IMR-90 (cell line): ENCODE measurements at regions not wholly inside any gene's neighbourhood (a gene's known extent, or its start where the extent isn't known, plus 50 kb on each side); places are given as distances from the start of the nearest gene placed in this dataset.
"Not testable (repeated sequence)": the region's sequence is repeated elsewhere in the genome, so short reads cannot be mapped to it uniquely, and the experiment has no call there.

Experiments used
- ATAC-seq: fragments of 200-7000 bp; cut with Tn5 transposase; 2 replicates; pipeline ENCODE4 v1.9.1; 2020; ENCODE audit warnings: low read depth, mild to moderate bottlenecking, moderate library complexity
- BruUV-seq: library from RNA; stranded (reverse); fragments of 400-500 nt; replicated peaks from 2 replicates; lab custom pipeline; 2021; lab: Mats Ljungman, UMichigan
- CTCF ChIA-PET: fragments of 300-600 bp; formaldehyde crosslinking; extraction: SDS; loops from one replicate; lab custom pipeline; 2021; ENCODE audit warnings: antibody characterized with exemption; lab: Yijun Ruan, JAX
- POLR2A ChIA-PET: fragments of 300-600 bp; sonication (Branson Sonifier 250); formaldehyde crosslinking; loops from one replicate; lab custom pipeline; 2022; ENCODE audit warnings: antibody characterized with exemption; ENCODE audit not compliant: unreplicated experiment; lab: Charles Lee
- DNase-seq: peaks from one replicate; pipeline ENCODE4 v3.0.0; 2013
- H2AFZ ChIP-seq: replicated peaks from 2 replicates; pipeline ENCODE3; 2013; ENCODE audit warnings: low read length, mild to moderate bottlenecking; ENCODE audit not compliant: poor library complexity
- H2AK5ac ChIP-seq: 2 replicates; pipeline ENCODE4 v1.6.1; 2013; ENCODE audit warnings: low read depth, low read length, inconsistent platforms
- H2AK9ac ChIP-seq: replicated peaks from 2 replicates; pipeline ENCODE3; 2013; ENCODE audit warnings: mild to moderate bottlenecking, low read depth, low read length, moderate library complexity; ENCODE audit not compliant: poor library complexity
- H2BK120ac ChIP-seq: 2 replicates; pipeline ENCODE4 v1.6.1; 2013; ENCODE audit warnings: low read depth, low read length, inconsistent platforms
- H2BK15ac ChIP-seq: 3 replicates; pipeline ENCODE4 v1.6.1; 2013; ENCODE audit warnings: low read depth, low read length, inconsistent platforms
- H2BK20ac ChIP-seq: 2 replicates; pipeline ENCODE4 v1.6.1; 2013; ENCODE audit warnings: low read depth, mild to moderate bottlenecking, inconsistent platforms, low read length, moderate library complexity
- H2BK5ac ChIP-seq: 2 replicates; pipeline ENCODE4 v1.6.1; 2013; ENCODE audit warnings: mild to moderate bottlenecking, low read depth, low read length, inconsistent platforms; ENCODE audit not compliant: poor library complexity, severe bottlenecking
- H3K14ac ChIP-seq: replicated peaks from 2 replicates; pipeline ENCODE4 v1.6.1; 2013; ENCODE audit warnings: low read depth, low read length, inconsistent platforms
- H3K18ac ChIP-seq: 2 replicates; pipeline ENCODE4 v1.6.1; 2013; ENCODE audit warnings: low read depth, low read length, control low read depth
- H3K23ac ChIP-seq: 2 replicates; pipeline ENCODE4 v1.6.1; 2013; ENCODE audit warnings: low read depth, low read length, inconsistent platforms
- H3K27ac ChIP-seq: 2 replicates; pipeline ENCODE4 v1.5.1; 2013; ENCODE audit warnings: mild to moderate bottlenecking, control low read depth, low read length; ENCODE audit not compliant: insufficient read depth
- H3K27me3 ChIP-seq: 2 replicates; pipeline ENCODE4 v1.6.1; 2013; ENCODE audit warnings: low read length; ENCODE audit not compliant: control insufficient read depth, insufficient read depth
- H3K36me3 ChIP-seq: 2 replicates; pipeline ENCODE4 v1.6.1; 2013; ENCODE audit warnings: low read length, mixed read lengths; ENCODE audit not compliant: control insufficient read depth, insufficient read depth
- H3K4ac ChIP-seq: 2 replicates; pipeline ENCODE4 v1.6.1; 2013; ENCODE audit warnings: low read depth, low read length, inconsistent platforms
- H3K4me1 ChIP-seq: 2 replicates; pipeline ENCODE4 v1.6.1; 2013; ENCODE audit warnings: low read length, mixed read lengths; ENCODE audit not compliant: control insufficient read depth, insufficient read depth
- H3K4me2 ChIP-seq: 2 replicates; pipeline ENCODE4 v1.6.1; 2013; ENCODE audit warnings: low read depth, mild to moderate bottlenecking, control low read depth, low read length, moderate library complexity
- H3K4me3 ChIP-seq: 2 replicates; pipeline ENCODE4 v1.5.1; 2013; ENCODE audit warnings: low read depth, mild to moderate bottlenecking, control low read depth, low read length, moderate library complexity; ENCODE audit not compliant: insufficient read depth
- H3K56ac ChIP-seq: 2 replicates; pipeline ENCODE4 v1.6.1; 2013; ENCODE audit warnings: low read length, inconsistent platforms; ENCODE audit not compliant: insufficient read depth; ENCODE audit errors: extremely low read depth
- H3K79me1 ChIP-seq, 2 experiments: 2 replicates each; pipeline ENCODE4 v1.6.1; 2013; ENCODE audit warnings: low read length in 2 of 2, inconsistent platforms in 1 of 2, low read depth in 1 of 2
- H3K9ac ChIP-seq: 2 replicates; pipeline ENCODE4 v1.6.1; 2013; ENCODE audit warnings: low read depth, low read length, control low read depth
- H3K9me1 ChIP-seq: 2 replicates; pipeline ENCODE4 v1.6.1; 2013; ENCODE audit warnings: low read length, inconsistent platforms; ENCODE audit not compliant: insufficient read depth
- H3K9me3 ChIP-seq: 2 replicates; pipeline ENCODE4 v1.6.1; 2013; ENCODE audit warnings: low read length; ENCODE audit not compliant: control insufficient read depth, insufficient read depth
- H4K20me1 ChIP-seq: 2 replicates; pipeline ENCODE4 v1.6.1; 2013; ENCODE audit warnings: low read length, inconsistent platforms; ENCODE audit not compliant: insufficient read depth
- H4K5ac ChIP-seq: 2 replicates; pipeline ENCODE4 v1.6.1; 2013; ENCODE audit warnings: mild to moderate bottlenecking, low read depth, low read length, control low read depth
- H4K8ac ChIP-seq, 2 experiments: 2 replicates each; pipeline ENCODE4 v1.6.1; 2013; ENCODE audit warnings: low read depth in 2 of 2, low read length in 2 of 2, control low read depth in 1 of 2, inconsistent platforms in 1 of 2
- H4K91ac ChIP-seq: 2 replicates; pipeline ENCODE4 v1.6.1; 2013; ENCODE audit warnings: low read depth, low read length, inconsistent platforms; ENCODE audit not compliant: insufficient read depth
- MAFK ChIP-seq: IDR thresholded peaks from 2 replicates; pipeline ENCODE4 v1.6.1; 2012; ENCODE audit warnings: low read depth, low read length, improper control_type of control experiment
- WGBS, 2 experiments: methylation state at CpG; one replicate each; pipeline versions ENCODE4 v1.1.5 to v1.1.7; 2013; ENCODE audit warnings: missing lambda C conversion rate in 2 of 2; ENCODE audit not compliant: insufficient read length in 1 of 2; ENCODE audit errors: extremely low coverage in 2 of 2; 5-methylcytosine and 5-hydroxymethylcytosine counted together
- dilution Hi-C: fragments of 300-500 bp; cut with HindIII; formaldehyde crosslinking; loops from one replicate; pipeline ENCODE4 v1.14.3; 2018; ENCODE audit warnings: low sequenced_read_pairs; ENCODE audit not compliant: unreplicated experiment
- in situ Hi-C: fragments of 300-500 bp; cut with MboI; formaldehyde crosslinking; loops from 3 replicates; pipeline ENCODE4 v1.14.3; 2019; ENCODE audit warnings: low sequenced_read_pairs, inconsistent platforms, mixed read lengths
- intact Hi-C: fragments of 100-400 bp; cut with micrococcal nuclease; formaldehyde crosslinking; loops from 2 replicates; pipeline ENCODE4 v1.10.0; 2022

DNA sequence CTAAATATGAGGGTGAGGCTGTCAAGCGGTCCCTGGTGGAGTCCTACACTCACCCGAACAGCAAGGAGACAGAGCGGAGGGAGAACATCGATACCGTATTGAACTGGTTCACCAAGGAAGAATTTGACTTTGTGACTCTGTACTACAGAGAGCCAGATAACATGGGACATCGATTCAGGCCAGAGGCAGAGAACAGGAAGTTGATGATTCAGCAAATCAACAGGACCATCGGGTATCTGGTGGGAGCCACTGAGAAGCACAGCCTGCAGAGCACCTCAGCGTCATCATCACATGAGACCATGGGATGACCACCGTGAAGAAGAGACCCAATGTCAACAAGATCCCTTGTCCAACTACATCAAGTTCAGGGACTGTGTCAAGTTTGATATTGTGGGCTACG lies 67.5 kb upstream of the ROPN1B start:
- DNase-seq, H2AFZ ChIP-seq, H3K18ac ChIP-seq, H3K9ac ChIP-seq, H3K9me3 ChIP-seq, H3K9me1 ChIP-seq, H4K20me1 ChIP-seq, H4K8ac ChIP-seq, ATAC-seq, H3K27ac ChIP-seq, H2AK5ac ChIP-seq, in situ Hi-C loops, H3K79me1 ChIP-seq, POLR2A ChIA-PET, H2BK20ac ChIP-seq, H4K5ac ChIP-seq, H3K4me1 ChIP-seq, H3K4me2 ChIP-seq, dilution Hi-C loops, H3K4me3 ChIP-seq, H3K56ac ChIP-seq, H3K27me3 ChIP-seq, H4K91ac ChIP-seq, H2BK5ac ChIP-seq, H2BK120ac ChIP-seq, H2AK9ac ChIP-seq, H3K23ac ChIP-seq, H2BK15ac ChIP-seq, CTCF ChIA-PET, intact Hi-C loops, H3K4ac ChIP-seq, BruUV-seq, H3K14ac ChIP-seq: not testable (repeated sequence)
- H3K36me3 ChIP-seq, result peaks cover 12% of the 10 kb centered on the region
- 100% methylated on average over 6 of the region's 10 CpGs; no CpG with 5 or more reads in 1 of the 2 experiments for WGBS, 2 experiments
- peak; percentile 73 for TF ChIP-seq MAFK

DNA sequence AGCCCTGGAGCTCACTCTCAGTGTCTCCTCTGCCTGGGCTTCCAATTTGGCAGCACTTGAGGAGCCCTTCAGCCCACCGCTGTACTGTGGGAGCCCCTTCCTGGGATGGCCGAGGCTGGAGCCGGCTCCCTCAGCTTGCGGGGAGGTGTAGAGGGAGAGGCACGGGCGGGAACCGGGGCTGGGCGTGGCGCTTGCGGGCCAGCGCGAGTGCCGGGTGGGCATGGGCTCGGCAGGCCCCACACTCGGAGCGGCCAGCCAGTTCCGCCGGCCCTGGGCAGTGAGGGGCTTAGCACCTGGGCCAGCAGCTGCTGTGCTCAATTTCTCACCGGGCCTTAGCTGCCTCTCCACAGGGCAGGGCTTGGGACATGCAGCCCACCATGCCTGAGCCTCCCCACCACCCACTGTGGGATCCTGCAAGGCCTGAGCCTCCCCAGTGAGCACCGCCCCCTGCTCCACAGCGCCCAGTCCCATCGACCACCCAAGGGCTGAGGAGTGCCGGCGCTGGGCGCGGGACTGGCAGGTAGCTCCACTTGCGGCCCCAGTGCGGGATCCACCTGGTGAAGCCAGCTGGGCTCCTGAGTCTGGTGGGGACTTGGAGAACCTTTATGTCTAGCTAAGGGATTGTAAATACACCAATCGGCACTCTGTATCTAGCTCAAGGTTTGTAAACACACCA lies 65.1 kb upstream of the ROPN1B start:
- H4K8ac ChIP-seq, dilution Hi-C loops, CTCF ChIA-PET, H2BK20ac ChIP-seq, H3K18ac ChIP-seq, H3K9me3 ChIP-seq, H3K9me1 ChIP-seq, H3K27ac ChIP-seq, H4K91ac ChIP-seq, H4K20me1 ChIP-seq, intact Hi-C loops, H3K14ac ChIP-seq, BruUV-seq, H3K4me3 ChIP-seq, H4K5ac ChIP-seq, H3K27me3 ChIP-seq, H3K4ac ChIP-seq, H2AK9ac ChIP-seq, H3K23ac ChIP-seq, H3K9ac ChIP-seq, H3K4me1 ChIP-seq, H2AFZ ChIP-seq, H2BK5ac ChIP-seq, H3K56ac ChIP-seq, H2AK5ac ChIP-seq, H2BK15ac ChIP-seq, ATAC-seq, POLR2A ChIA-PET, H2BK120ac ChIP-seq, H3K79me1 ChIP-seq, in situ Hi-C loops, H3K4me2 ChIP-seq, DNase-seq: not testable (repeated sequence)
- H3K36me3 ChIP-seq, result peaks cover 12% of the 10 kb centered on the region
- 90% methylated on average over 2 of the region's 29 CpGs; no CpG with 5 or more reads in 1 of the 2 experiments for WGBS, 2 experiments
